Progenitor cell of endocrine pancreas (in vitro differentiated cells): ENCODE measurements at regions not wholly inside any gene's neighbourhood (a gene's known extent, or its start where the extent isn't known, plus 50 kb on each side); places are given as distances from the start of the nearest gene placed in this dataset.
A peak's percentile ranks its signal among the peaks of the same experiment; 100 is the strongest.

Experiments used
- DNase-seq: peaks from one replicate; pipeline ENCODE4 v3.0.0; 2021; ENCODE audit warnings: low spot score; ENCODE audit not compliant: unreplicated experiment
- H3K27ac Mint-ChIP-seq: 2 replicates; pipeline ENCODE4 v1.8.0; 2021; ENCODE audit warnings: mild to moderate bottlenecking, moderate library complexity, mixed read lengths
- H3K27me3 Mint-ChIP-seq: 2 replicates; pipeline ENCODE4 v1.8.0; 2021; ENCODE audit warnings: mixed read lengths
- H3K36me3 Mint-ChIP-seq: 2 replicates; pipeline ENCODE4 v1.8.0; 2022; ENCODE audit warnings: mixed read lengths; ENCODE audit not compliant: insufficient read depth
- H3K4me1 Mint-ChIP-seq: 2 replicates; pipeline ENCODE4 v1.8.0; 2021; ENCODE audit warnings: low read depth, mixed read lengths
- H3K4me3 Mint-ChIP-seq: 2 replicates; pipeline ENCODE4 v1.8.0; 2021; ENCODE audit warnings: low read depth, mild to moderate bottlenecking, moderate library complexity, mixed read lengths
- H3K9me3 Mint-ChIP-seq: 2 replicates; pipeline ENCODE4 v1.8.0; 2021; ENCODE audit warnings: low read depth, mixed read lengths
- CTCF ChIP-seq: fragments of 200-600 bp; sonication (generic); IDR thresholded peaks from one replicate; pipeline ENCODE4 v1.5.0; 2021; ENCODE audit warnings: antibody characterized with exemption, mild to moderate bottlenecking; ENCODE audit not compliant: unreplicated experiment

DNA sequence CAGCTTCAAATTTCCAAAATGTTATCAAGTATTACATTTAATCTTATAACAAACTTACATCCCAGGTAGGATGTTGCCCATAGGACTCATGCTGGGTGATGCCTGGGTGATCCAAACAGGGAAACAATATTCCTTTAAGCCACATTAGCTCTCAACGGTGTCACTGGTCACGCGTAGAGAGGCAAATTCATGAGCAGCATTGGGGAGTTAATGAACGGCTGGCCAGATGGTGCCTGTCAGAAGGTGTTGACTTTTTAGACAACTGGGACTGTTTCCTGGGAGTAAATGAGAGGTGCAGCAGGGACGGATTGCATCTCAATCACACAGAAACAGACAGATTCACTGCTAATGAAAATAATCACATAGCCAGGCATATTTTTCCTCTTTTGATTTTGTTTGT is 83.3 kb upstream of the ID4 start:
- peak overlapping the region; percentile 17 for H3K27ac Mint-ChIP-seq

DNA sequence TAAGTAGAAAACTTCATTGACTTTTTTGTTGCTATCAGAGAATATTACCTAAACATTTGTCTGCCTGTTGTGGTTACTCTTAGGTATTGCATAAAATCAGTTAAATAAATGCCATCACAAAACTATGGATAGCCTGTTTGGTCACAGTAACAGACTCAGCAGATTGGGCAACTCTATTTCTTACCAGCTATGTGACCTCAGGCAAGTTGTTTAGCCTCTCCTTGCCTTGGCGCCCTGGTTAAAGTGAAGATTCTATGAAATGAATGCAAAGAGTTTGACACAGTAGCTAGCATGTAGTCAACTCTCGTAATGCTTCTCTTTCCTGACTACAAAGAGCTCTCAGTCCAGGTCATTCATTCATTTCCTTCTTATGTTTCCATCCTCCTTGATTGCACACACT is 82.5 kb upstream of the ID4 start:
- no peaks in the 10 kb centered on the region for H3K9me3 Mint-ChIP-seq
- no peak overlapping the region for H3K27ac Mint-ChIP-seq
- no peaks in the 10 kb centered on the region for H3K27me3 Mint-ChIP-seq
- H3K4me3 Mint-ChIP-seq: no peak overlapping the region
- no peaks in the 10 kb centered on the region for H3K36me3 Mint-ChIP-seq
- no peak for DNase-seq
- peaks cover 12% of the 10 kb centered on the region for H3K4me1 Mint-ChIP-seq
- no peak for TF ChIP-seq CTCF

More for the DNA sequence above, 83.3 kb upstream of the ID4 start:
- no peak for DNase-seq
- Mint-ChIP-seq H3K27me3 (no peaks in the 10 kb centered on the region), H3K4me1 (peaks cover 12% of the 10 kb centered on the region), H3K36me3 (no peaks in the 10 kb centered on the region), H3K4me3 (no peak overlapping the region), H3K9me3 (no peaks in the 10 kb centered on the region)
- no peak for TF ChIP-seq CTCF

- no peaks in the 10 kb centered on the region for H3K36me3 Mint-ChIP-seq
- no peaks in the 10 kb centered on the region for H3K27me3 Mint-ChIP-seq
- H3K27ac Mint-ChIP-seq: no peak overlapping the region
- no peaks in the 10 kb centered on the region for H3K9me3 Mint-ChIP-seq
- peaks cover 12% of the 10 kb centered on the region for H3K4me1 Mint-ChIP-seq
- no peak for DNase-seq
- no peak for TF ChIP-seq CTCF
- H3K4me3 Mint-ChIP-seq: no peak overlapping the region
Observed at GRCh38 chr6:19755181-19755580, 82.0 kb upstream of the ID4 start.

DNA sequence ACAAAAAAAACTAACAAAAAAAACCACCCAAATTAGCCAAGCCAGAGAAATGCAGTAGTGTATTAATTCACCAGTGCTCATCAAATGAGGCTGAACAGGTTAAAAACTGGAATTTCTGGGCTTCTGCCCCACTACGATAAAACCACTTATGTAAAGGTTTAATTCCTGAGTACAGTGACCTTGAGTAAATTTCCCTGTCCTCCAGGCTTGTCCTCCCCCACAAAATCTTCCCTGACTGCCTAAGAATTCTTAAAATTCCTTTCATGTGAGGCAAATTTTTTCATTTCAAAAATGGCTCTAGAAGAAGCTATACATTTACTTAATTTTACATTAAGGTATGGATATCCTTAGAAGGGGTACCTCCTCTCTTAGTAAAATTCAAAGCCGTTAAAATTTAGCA is 80.1 kb upstream of the ID4 start:
- no peak for DNase-seq
- Mint-ChIP-seq H3K4me1 (peaks cover 12% of the 10 kb centered on the region), H3K27me3 (no peaks in the 10 kb centered on the region), H3K27ac (no peak overlapping the region), H3K4me3 (no peak overlapping the region), H3K36me3 (no peaks in the 10 kb centered on the region), H3K9me3 (no peaks in the 10 kb centered on the region)
- no peak for TF ChIP-seq CTCF

DNA sequence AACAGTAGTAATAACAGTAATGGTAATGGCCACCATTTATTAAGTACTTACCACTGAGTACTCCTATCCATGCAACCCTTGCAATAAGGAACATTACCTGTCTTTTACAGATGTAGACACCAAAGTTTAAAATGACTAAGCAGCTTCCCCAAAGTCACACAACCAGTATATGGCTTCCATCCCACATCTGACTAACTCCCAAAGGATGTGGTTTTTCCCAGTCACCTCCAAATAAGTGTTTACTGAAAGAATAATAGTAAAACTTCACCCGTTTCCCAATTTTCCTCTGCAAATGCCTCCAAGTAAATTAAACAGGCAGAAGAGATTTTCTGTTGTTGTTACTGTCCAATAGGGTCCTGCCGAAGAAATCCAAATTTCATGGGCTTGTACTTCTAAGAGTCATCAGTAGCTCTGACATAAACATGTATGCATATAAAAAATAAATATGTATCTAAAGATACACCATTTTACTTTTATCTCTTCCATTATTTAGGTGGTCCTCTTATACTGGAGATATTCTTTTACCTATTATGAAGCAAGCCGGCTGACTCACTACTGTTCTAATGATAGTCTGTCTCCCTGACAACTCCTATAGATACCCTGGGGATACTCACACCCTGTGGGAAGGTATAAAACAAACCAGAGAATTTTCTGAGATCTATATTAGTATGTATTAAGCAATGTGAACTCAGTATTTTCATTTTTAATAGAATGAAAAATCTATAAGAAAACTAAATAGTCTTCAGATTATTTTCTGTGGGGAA is 77.9 kb upstream of the ID4 start:
- Mint-ChIP-seq H3K4me3 (no peak overlapping the region), H3K27ac (no peak overlapping the region), H3K9me3 (peaks cover under 1% of the 10 kb centered on the region), H3K4me1 (peaks cover 3% of the 10 kb centered on the region), H3K27me3 (no peaks in the 10 kb centered on the region), H3K36me3 (no peaks in the 10 kb centered on the region)
- no peak for TF ChIP-seq CTCF
- no peak for DNase-seq
